ENCODE measurements at regions not wholly inside any gene's neighbourhood (a gene's known extent, or its start where the extent isn't known, plus 50 kb on each side); places are given as distances from the start of the nearest gene placed in this dataset.

DNA sequence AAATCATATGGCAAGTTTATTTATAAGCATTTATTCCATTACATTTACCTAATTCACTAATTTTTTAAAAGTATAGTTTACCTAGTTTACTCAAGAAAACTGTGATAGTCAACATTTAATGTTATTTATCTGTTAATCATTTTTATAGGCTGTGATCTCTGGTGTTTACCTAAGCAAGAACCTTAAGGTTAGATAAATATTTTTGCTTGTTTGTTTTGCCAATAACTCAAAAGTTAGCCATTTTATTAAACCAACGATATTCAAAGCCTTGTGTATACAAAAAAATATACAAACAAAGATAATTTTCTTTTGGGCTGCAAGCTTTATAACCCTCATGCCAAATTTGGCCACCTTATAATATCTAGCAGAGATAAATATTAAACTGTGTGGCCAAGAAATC is 157.3 kb downstream of the SLCO1B3 start:
- intact Hi-C loops (cut with DNase I): no loop called here
- TF ChIP-seq CTCF (IDR thresholded peaks at IDR 0.05) (no peak), POLR2A (IDR thresholded peaks at IDR 0.05) (no peak)
- no peaks in the 10 kb centered on the region for H3K36me3 ChIP-seq
- ATAC-seq (peak in 1 of 4 donors; percentile 24), DNase-seq (no peak)
- peaks cover 0 to 3% (median 0%) of the 10 kb centered on the region in 4 donors for H3K9me3 ChIP-seq
- no peak overlapping the region for H3K4me3 ChIP-seq
- no peak overlapping the region for H3K27ac ChIP-seq
- H3K27me3 ChIP-seq: no peaks in the 10 kb centered on the region
- H3K4me1 ChIP-seq: peaks cover 0 to 28% (median 4%) of the 10 kb centered on the region in 4 donors
- 3% methylated on average over 1 of the region's 1 CpG for WGBS (ENCODE audit: insufficient coverage, low coverage, low lambda C conversion rate, missing lambda C conversion rate)

DNA sequence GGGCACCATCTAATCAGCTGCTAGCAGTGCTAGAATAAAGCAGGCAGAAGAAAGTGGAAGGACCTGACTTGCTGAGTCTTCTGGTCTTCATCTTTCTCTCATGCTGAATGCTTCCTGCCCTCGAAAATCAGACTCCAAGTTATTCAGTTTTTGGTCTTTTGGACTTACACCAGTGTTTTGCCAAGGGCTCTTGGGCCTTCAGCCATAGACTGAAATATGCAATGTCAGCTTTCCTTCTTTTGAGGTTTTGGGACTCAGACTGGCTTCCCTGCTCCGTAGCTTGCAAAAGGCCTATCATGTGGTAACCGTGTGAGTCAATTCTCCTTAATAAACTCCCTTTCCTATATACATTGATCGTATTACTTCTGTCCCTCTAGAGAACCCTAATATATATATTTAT is 159.3 kb downstream of the SLCO1B3 start:
- H3K27ac ChIP-seq: no peak overlapping the region
- peaks cover 0 to 3% (median 0%) of the 10 kb centered on the region in 4 donors for H3K9me3 ChIP-seq
- peaks cover 0 to 17% (median 2%) of the 10 kb centered on the region in 4 donors for H3K4me1 ChIP-seq
- 36% methylated on average over 4 of the region's 4 CpGs for WGBS (ENCODE audit: insufficient coverage, low coverage, low lambda C conversion rate, missing lambda C conversion rate)
- H3K36me3 ChIP-seq: no peaks in the 10 kb centered on the region
- H3K4me3 ChIP-seq: no peak overlapping the region
- TF ChIP-seq POLR2A (IDR thresholded peaks at IDR 0.05): no peak
- no peak for TF ChIP-seq CTCF (IDR thresholded peaks at IDR 0.05)
- H3K27me3 ChIP-seq: no peaks in the 10 kb centered on the region
- DNase-seq (no peak), ATAC-seq (peak in 2 of 4 donors; percentile 61 to 63)
- intact Hi-C loops (cut with DNase I): no loop called here

DNA sequence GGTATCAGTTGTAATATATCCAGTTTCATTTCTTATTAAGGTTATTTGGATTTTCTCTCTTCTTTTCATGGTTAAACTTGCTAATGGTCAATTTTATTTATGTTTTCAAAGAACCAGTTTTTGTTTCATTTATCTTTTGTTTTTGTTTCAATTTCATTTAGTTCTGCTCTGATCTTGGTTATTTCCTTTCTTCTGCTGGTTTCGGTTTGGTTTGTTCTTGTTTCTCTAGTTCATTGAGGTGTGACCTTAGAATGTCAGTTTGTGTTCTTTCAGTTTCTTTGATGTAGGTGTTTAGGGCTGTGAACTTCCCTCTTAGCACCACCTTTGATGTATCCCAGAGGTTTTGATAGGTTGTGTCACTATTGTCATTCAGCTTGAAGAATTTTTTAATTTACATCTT is 145.6 kb upstream of the SLCO1B1 start:
- 47% methylated on average over 1 of the region's 1 CpG for WGBS (ENCODE audit: insufficient coverage, low coverage, low lambda C conversion rate, missing lambda C conversion rate)
- no peak for ATAC-seq

DNA sequence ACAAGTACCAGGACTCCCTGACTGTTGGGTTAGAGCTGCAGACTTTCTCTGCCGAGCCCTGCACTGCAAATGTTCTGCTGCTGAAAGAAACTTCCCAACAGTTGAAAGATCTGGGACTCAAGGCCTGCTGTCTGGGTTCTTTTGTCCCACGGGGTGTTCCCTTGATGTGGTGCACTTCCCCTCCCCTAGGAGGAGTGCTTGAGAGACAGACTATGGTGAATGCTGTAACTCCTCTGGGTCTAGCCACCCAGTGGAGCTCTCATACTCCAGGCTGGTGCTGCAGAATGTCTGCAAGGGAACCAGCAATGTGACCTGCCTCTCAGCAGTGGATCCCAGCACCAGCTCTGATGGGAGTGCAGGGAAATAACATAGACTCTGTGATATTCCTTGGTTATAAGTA is 129.2 kb upstream of the SLCO1B1 start:
- Histone ChIP-seq H3K4me1 (no peaks in the 10 kb centered on the region), H3K27ac (no peak overlapping the region), H3K4me3 (no peak overlapping the region), H3K27me3 (no peaks in the 10 kb centered on the region), H3K36me3 (no peaks in the 10 kb centered on the region), H3K9me3 (no peaks in the 10 kb centered on the region)
- WGBS (ENCODE audit: insufficient coverage, low coverage, low lambda C conversion rate, missing lambda C conversion rate): 80% methylated on average over 1 of the region's 2 CpGs
- ATAC-seq (no peak), DNase-seq (no peak)
- TF ChIP-seq CTCF (IDR thresholded peaks at IDR 0.05): no peak
- TF ChIP-seq POLR2A (IDR thresholded peaks at IDR 0.05): no peak
- intact Hi-C loops (cut with DNase I): no loop called here

More for the DNA sequence above, 145.6 kb upstream of the SLCO1B1 start:
- no peak overlapping the region for H3K4me3 ChIP-seq
- DNase-seq: no peak
- H3K27ac ChIP-seq: no peak overlapping the region
- no peaks in the 10 kb centered on the region for H3K36me3 ChIP-seq
- H3K4me1 ChIP-seq: no peaks in the 10 kb centered on the region
- no peaks in the 10 kb centered on the region for H3K9me3 ChIP-seq
- intact Hi-C loops (cut with DNase I): no loop called here
- TF ChIP-seq CTCF (IDR thresholded peaks at IDR 0.05): no peak
- no peak for TF ChIP-seq POLR2A (IDR thresholded peaks at IDR 0.05)
- H3K27me3 ChIP-seq: no peaks in the 10 kb centered on the region

DNA sequence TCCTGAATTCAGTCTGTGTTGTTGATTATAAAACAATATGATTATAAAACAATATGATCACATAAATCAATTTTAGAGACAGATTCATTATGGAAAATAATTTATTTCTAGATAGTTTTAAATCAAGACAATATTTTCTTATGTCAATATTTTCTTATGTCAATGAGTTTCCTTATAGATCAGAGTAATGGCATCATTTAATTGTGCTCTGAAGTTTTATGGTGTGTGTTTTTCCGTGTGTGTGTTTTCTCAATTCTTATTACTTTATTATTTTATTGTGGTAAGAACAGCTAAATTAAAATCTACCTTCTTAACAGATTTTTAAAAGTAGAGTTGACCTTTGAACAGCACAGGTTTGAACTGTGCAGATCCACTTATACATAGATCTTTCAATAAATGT is 105.3 kb upstream of the SLCO1B1 start:
- no peaks in the 10 kb centered on the region for H3K27me3 ChIP-seq
- H3K9me3 ChIP-seq: no peaks in the 10 kb centered on the region
- 89% methylated on average over 1 of the region's 1 CpG for WGBS (ENCODE audit: insufficient coverage, low coverage, low lambda C conversion rate, missing lambda C conversion rate)
- intact Hi-C loops (cut with DNase I): no loop called here
- no peaks in the 10 kb centered on the region for H3K4me1 ChIP-seq
- no peaks in the 10 kb centered on the region for H3K36me3 ChIP-seq
- DNase-seq: no peak
- TF ChIP-seq POLR2A (IDR thresholded peaks at IDR 0.05) (no peak), CTCF (IDR thresholded peaks at IDR 0.05) (no peak)
- H3K4me3 ChIP-seq: no peak overlapping the region
- no peak overlapping the region for H3K27ac ChIP-seq
- no peak for ATAC-seq

All from right lobe of liver (tissue), 6 donors.